Lower lobe of right lung (tissue), 2 donors: ENCODE measurements at regions not wholly inside any gene's neighbourhood (a gene's known extent, or its start where the extent isn't known, plus 50 kb on each side); places are given as distances from the start of the nearest gene placed in this dataset.

Experiments used
- ATAC-seq, 2 donors: fragments of 200-7000 bp; cut with Tn5 transposase; one replicate each; pipeline ENCODE4 v1.9.1; 2020 to 2022; ENCODE audit warnings: mild to moderate bottlenecking in 2 of 2, moderate library complexity in 2 of 2
- DNase-seq: peaks from one replicate; pipeline ENCODE4 v3.0.0-alpha.2; 2020
- H3K27ac ChIP-seq: fragments of 200-600 bp; one replicate; pipeline ENCODE4 v1.8.0; 2022
- H3K27me3 ChIP-seq: fragments of 200-600 bp; one replicate; pipeline ENCODE4 v1.8.0; 2022; ENCODE audit warnings: low read depth
- H3K36me3 ChIP-seq: fragments of 200-600 bp; one replicate; pipeline ENCODE4 v1.8.0; 2022; ENCODE audit warnings: mild to moderate bottlenecking
- H3K4me1 ChIP-seq: fragments of 200-600 bp; one replicate; pipeline ENCODE4 v1.8.0; 2022
- H3K4me3 ChIP-seq: fragments of 200-600 bp; one replicate; pipeline ENCODE4 v1.8.0; 2022; ENCODE audit warnings: mild to moderate bottlenecking
- H3K9me3 ChIP-seq: fragments of 200-600 bp; one replicate; pipeline ENCODE4 v1.8.0; 2022
- CTCF ChIP-seq: fragments of 200-600 bp; IDR thresholded peaks from one replicate; pipeline ENCODE4 v1.8.0; 2022; ENCODE audit warnings: antibody characterized with exemption, mild to moderate bottlenecking
- intact Hi-C: fragments of 100-400 bp; cut with DNase I; formaldehyde crosslinking; loops from one replicate; pipeline ENCODE4 v1.11.0; 2022
- donor health status: DM: no; HTN: yes; CAD: no; lungs with severe emphysema.

DNA sequence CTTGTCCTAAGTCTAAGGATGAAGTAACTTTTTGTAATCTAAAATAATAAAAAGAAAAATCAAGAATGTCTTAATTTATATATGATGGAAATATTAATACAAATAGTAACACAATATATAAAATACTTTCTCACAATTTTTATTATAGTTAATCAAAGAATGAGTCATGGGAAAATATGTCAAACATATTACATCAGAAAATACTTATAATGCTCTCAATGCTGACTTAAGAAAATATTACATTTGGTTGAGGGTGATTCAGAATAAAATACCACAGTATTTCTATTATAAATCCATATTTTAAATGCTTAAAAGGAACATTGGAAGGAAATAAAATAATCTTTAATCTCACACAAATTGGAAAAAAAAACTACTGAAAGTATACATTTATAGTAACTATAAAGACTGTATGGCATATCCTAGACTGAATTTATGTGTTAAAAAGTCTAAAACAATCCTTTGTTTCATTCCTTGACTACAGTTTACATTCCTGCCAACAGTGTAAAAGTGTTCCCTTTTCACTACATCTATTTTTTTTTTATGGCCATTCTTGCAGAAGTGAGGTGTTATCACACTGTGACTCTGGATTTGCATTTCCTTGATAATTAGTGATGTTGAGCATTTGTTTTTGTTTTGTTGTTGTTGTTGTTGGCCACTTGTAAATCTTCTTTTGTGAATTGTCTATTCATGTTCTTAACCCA, 1573.5 kb upstream of the ACVR2A start:
- Histone ChIP-seq H3K4me3 (no peak overlapping the region), H3K36me3 (no peaks in the 10 kb centered on the region), H3K27ac (no peak overlapping the region), H3K4me1 (no peaks in the 10 kb centered on the region), H3K27me3 (no peaks in the 10 kb centered on the region), H3K9me3 (no peaks in the 10 kb centered on the region)
- no peak for TF ChIP-seq CTCF
- DNase-seq: no peak
- intact Hi-C loops: no loop called here
- ATAC-seq: no peak

DNA sequence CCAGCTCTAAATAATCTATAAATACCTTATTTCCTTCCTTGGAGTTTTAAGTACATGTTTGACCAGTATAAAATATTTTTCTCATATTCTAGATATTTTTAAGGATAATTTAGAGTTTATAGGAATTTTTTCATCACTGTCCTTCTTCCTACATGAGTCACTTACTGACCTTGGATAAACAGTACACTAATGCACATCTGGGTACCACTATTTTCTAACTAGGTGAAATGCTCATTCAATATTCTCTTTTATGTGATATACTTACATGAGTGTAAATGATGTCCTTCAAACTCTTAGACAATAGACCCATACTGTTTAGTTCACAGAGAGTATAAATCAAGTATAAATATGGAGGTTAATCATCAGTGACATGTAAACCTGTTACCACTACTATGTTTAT, 1574.2 kb upstream of the ACVR2A start:
- no peak for ATAC-seq
- no peak overlapping the region for H3K27ac ChIP-seq
- H3K4me1 ChIP-seq: no peaks in the 10 kb centered on the region
- no peak for DNase-seq
- no peaks in the 10 kb centered on the region for H3K27me3 ChIP-seq
- no peaks in the 10 kb centered on the region for H3K9me3 ChIP-seq
- TF ChIP-seq CTCF: no peak
- no peak overlapping the region for H3K4me3 ChIP-seq
- intact Hi-C loops: no loop called here
- no peaks in the 10 kb centered on the region for H3K36me3 ChIP-seq

GRCh38 chr2:146267093-146267492, 1577.7 kb upstream of the ACVR2A start:
- no peak overlapping the region for H3K27ac ChIP-seq
- H3K4me1 ChIP-seq: no peaks in the 10 kb centered on the region
- no peaks in the 10 kb centered on the region for H3K27me3 ChIP-seq
- intact Hi-C loops: no loop called here
- DNase-seq: no peak
- H3K9me3 ChIP-seq: no peaks in the 10 kb centered on the region
- H3K4me3 ChIP-seq: no peak overlapping the region
- TF ChIP-seq CTCF: no peak
- ATAC-seq: no peak
- H3K36me3 ChIP-seq: no peaks in the 10 kb centered on the region

GRCh38 chr2:146265656-146266055, 1579.2 kb upstream of the ACVR2A start:
- no peak overlapping the region for H3K4me3 ChIP-seq
- no peaks in the 10 kb centered on the region for H3K4me1 ChIP-seq
- no peaks in the 10 kb centered on the region for H3K9me3 ChIP-seq
- TF ChIP-seq CTCF: no peak
- no peaks in the 10 kb centered on the region for H3K27me3 ChIP-seq
- no peak overlapping the region for H3K27ac ChIP-seq
- DNase-seq (no peak), ATAC-seq (no peak)
- intact Hi-C loops: no loop called here
- H3K36me3 ChIP-seq: no peaks in the 10 kb centered on the region

DNA sequence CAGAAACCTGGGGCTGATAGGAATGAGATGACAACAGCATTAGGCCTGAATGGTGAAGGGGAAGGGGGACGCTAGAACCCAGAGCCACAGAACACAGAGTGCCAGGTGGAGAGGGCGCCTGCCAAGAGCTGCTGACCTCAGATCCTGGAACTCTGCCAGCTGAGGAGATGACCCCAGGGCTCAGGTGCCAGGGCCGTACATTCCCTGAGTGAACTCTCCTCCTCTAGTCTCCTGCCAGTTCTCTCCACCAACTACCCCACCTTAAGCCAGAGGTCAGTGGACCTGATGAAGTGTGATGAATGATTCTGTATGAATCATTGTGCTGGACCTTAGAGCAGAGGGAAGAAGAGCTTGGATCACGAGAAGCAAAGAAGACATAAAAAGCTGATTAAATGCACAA, 1582.2 kb upstream of the ACVR2A start:
- Histone ChIP-seq H3K4me3 (no peak overlapping the region), H3K9me3 (no peaks in the 10 kb centered on the region), H3K36me3 (no peaks in the 10 kb centered on the region), H3K27ac (no peak overlapping the region), H3K27me3 (no peaks in the 10 kb centered on the region), H3K4me1 (no peaks in the 10 kb centered on the region)
- intact Hi-C loops: no loop called here
- TF ChIP-seq CTCF: no peak
- ATAC-seq (no peak), DNase-seq (no peak)
